Muscle of arm (tissue), 1 donor: ENCODE measurements at regions not wholly inside any gene's neighbourhood (a gene's known extent, or its start where the extent isn't known, plus 50 kb on each side); places are given as distances from the start of the nearest gene placed in this dataset.
"Not testable (repeated sequence)": the region's sequence is repeated elsewhere in the genome, so short reads cannot be mapped to it uniquely, and the experiment has no call there.

ENCODE experiments used
- DNase-seq: peaks from one replicate; pipeline ENCODE4 v3.0.0-alpha.2; 2013

DNA sequence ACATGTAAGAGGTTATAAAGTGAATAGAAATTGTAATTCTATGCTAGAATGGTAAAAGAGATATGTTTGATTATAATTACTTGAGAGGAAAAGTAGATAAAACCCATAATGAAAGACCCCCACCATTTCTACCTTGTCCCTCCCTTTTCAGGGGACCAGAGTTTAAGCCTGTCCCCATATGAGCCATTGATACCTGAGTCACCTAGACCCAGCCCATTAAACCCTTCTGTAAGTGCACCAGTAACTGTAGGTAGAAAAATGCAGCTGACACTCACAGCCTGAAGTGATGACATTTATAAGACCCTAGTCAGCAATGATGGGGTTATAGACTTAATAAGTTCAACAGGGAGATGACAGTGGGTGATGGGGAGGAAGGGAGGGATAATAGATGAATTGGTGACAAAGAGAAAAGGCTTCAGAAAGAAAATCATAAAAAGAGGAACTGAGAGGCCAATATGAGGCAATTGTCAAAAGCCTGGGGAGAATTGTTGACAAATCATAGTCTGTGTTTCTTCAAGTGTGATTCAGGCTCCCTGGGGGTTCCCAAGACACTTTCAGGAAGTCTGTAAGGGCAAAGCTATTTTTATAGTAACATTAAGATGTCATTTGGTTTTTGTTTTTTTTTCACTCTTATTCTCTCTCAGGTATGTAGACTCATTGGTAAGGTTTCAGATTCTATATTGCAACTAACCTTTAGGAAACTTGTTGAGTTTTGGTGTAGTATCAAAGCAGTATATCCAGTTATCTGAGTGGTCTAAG lies 544.2 kb downstream of the SATB2 start:
- no peak for DNase-seq

DNA sequence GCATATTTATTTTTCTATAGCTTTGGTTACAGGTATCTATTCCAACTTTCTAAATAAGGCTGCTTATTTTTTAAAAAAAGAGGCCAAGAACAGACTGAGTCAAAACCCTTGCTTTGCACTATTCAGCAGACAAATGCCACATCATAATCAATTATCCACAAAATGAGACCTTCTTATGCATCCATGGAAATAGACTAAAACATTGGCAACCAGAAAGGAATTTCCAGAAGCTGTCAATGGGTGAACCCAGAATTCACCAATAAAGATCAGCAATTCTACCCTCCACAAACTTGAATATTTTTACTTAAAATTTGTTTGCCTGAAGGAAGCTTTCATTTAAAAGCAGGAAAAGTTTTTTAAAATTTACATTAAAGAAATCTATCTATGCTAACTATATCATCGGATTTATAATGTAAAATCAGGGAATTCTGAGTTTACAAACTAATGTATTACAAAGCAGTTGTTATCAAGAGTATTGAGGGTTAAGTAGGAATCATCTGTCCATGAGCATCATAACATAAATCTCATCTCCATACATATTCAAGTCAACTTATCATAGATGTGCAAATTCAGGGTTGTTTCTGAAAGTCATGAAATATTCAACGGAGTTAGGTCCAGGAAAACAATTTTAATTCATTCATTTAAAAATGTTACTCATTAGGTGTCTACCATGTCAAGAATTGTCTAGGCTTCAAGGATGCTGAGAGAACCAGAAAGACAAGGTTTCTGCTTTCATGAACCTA lies 548.0 kb downstream of the SATB2 start:
- DNase-seq = no peak

GRCh38 chr2:198905881-198906612 lies 551.7 kb downstream of the SATB2 start:
- DNase-seq = no peak

- no peak for DNase-seq
Observed at GRCh38 chr2:198901894-198902293, 555.8 kb downstream of the SATB2 start.

DNA sequence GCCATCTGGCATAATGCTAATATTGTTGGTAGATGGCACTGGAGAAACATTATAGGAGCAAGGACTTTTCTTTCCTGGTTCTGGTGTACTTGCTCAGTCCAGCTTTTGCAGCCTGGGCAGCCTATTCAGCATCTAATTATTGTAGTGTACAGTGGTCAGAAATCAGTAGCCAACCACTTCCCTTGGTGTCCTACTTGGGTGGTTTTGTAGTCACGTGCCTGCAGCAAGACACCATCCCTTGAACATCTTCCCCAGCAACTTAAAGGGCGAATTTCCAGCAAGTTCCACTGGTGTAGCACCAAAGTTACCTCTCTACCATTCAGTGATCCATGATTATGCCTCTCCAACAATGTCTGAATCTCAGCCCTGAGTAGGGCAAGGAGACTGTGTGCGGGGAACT lies 557.6 kb downstream of the SATB2 start:
- DNase-seq = no peak

- no peak for DNase-seq
Observed at GRCh38 chr2:198890490-198890889, 567.2 kb downstream of the SATB2 start.

GRCh38 chr2:198883604-198884003 lies 574.1 kb downstream of the SATB2 start:
- DNase-seq = no peak

DNA sequence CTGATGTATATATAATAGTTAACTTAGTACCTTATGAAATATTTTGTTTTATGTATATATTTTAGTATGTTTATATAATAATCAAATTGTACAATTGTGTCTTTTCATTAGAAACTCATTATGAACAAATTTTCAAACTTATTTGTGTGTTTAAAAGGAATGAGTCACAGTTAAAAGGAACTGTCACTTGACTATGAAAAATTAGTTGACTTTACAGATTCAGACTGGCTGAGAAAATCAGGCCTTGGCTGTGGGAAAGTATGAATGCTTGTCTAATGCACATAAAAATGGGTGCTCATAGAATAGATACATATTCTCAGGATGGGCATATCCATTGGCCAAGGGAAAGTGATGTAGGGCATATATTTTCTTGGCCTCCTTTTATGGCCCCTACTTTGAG lies 576.8 kb downstream of the SATB2 start:
- DNase-seq = no peak

- DNase-seq = no peak
Observed at GRCh38 chr2:198880421-198880820, 577.3 kb downstream of the SATB2 start.

GRCh38 chr2:198874472-198874858 lies 583.3 kb downstream of the SATB2 start:
- DNase-seq = no peak

- DNase-seq = no peak
Observed at GRCh38 chr2:198873503-198874471, 584.0 kb downstream of the SATB2 start.

DNA sequence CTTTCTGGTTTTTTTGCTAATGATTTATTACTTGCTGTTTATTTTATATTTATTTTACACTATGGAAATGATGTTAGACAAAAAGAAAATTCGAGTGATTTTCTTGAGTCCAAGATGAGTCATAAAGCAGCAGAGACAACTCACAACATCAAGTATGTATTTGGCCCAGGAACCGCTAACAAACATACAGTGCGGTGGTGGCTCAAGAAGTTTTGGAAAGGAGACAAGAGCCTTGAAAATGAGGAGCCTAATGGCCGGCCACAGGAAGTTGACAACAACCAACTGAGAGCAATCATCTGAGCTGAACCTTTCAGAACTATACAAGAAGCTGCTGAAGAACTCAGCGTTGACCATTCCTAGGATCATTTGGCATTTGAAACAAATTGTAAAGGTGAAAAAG lies 594.1 kb downstream of the SATB2 start:
- no peak for DNase-seq

- no peak for DNase-seq
Observed at GRCh38 chr2:198861080-198861479, 596.7 kb downstream of the SATB2 start.

GRCh38 chr2:198857246-198857645 lies 600.5 kb downstream of the SATB2 start:
- DNase-seq = no peak

- DNase-seq = not testable (repeated sequence)
Observed at GRCh38 chr2:198855746-198856145, 602.0 kb downstream of the SATB2 start.

- DNase-seq = no peak
Observed at GRCh38 chr2:198852248-198852647, 605.5 kb downstream of the SATB2 start.

GRCh38 chr2:198825534-198825933 lies 632.2 kb downstream of the SATB2 start:
- no peak for DNase-seq

- DNase-seq = no peak
Observed at GRCh38 chr2:198817536-198817935, 640.2 kb downstream of the SATB2 start.

DNA sequence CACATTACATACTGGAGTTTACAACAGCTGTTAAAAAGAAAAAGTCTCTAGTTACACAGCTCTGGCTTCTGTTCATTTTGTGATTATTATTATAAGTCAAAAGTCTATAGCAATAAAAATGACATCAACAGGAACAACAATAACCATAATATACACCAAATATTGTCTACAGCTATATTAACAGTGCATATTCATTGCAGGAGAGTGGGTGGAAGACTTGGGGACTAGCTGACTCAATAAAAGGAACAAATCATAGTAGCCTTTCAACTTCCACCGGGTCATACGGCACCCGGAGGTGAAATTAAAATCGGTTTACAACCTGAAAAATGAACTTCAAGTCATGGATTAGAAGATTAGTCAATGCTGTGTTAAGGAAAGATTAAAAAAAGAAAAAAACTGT lies 642.1 kb downstream of the SATB2 start:
- no peak for DNase-seq

GRCh38 chr2:198811198-198811597 lies 646.5 kb downstream of the SATB2 start:
- no peak for DNase-seq

- no peak for DNase-seq
Observed at GRCh38 chr2:198809976-198810375, 647.8 kb downstream of the SATB2 start.

GRCh38 chr2:198807131-198807530 lies 650.6 kb downstream of the SATB2 start:
- DNase-seq = no peak
